GM18517 (cell line): ENCODE measurements at regions not wholly inside any gene's neighbourhood (a gene's known extent, or its start where the extent isn't known, plus 50 kb on each side); places are given as distances from the start of the nearest gene placed in this dataset.
"Not testable (repeated sequence)": the region's sequence is repeated elsewhere in the genome, so short reads cannot be mapped to it uniquely, and the experiment has no call there.

Experiments
- ATAC-seq: cut with Tn5 transposase; IDR thresholded peaks from one replicate; pipeline ENCODE4 v1.9.1; 2021; ENCODE audit warnings: mild to moderate bottlenecking, moderate library complexity; ENCODE audit not compliant: unreplicated experiment

DNA sequence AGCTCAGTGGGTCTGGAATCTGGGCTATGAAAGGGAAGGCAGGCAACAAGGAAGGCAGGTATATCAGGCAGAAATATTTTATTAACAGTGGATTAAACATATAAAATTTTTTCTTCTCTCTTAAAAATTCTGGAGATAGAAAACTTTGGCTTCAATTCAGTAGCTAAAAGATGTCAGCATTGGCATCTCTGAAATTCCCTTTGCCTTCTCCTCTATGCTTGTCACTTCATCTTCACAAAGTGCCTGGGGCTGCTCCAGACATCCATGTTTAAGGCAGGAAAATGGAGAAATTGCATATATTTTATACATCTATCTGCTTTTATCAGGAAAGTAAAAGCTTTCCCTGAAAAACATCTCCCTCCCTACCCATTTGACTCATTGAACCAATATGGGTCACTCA, 894.1 kb upstream of the API5 start:
- ATAC-seq: no peak

DNA sequence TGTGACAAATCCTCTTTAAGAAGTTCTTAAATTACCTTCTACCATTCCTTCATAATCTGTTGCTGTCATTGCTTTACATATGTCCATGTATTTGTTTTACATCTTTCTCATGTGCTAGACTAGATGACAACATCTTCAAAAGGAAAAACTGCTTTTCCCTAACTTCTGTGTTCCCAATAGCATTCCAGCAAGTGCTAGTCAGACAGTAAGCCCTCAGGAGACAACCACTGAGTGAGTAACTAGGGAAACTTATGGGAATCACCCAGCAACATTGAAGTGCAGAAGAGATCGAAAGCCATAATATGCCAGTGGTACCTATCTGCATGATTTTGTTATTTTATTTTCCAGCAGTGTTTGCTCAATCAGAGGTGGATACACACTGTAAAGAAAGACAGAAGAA, 889.7 kb upstream of the API5 start:
- ATAC-seq: no peak

DNA sequence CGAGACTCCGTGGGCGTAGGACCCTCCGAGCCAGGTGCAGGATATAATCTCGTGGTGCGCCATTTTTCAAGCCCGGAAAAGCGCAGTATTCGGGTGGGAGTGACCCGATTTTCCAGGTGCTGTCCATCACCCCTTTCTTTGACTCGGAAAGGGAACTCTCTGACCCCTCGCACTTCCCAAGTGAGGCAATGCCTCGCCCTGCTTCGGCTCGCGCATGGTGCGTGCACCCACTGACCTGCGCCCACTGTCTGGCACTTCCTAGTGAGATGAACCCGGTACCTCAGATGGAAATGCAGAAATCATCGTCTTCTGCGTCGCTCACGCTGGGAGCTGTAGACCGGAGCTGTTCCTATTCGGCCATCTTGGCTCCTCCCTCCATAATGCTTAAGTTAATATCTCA, 876.9 kb upstream of the API5 start:
- ATAC-seq: not testable (repeated sequence)

DNA sequence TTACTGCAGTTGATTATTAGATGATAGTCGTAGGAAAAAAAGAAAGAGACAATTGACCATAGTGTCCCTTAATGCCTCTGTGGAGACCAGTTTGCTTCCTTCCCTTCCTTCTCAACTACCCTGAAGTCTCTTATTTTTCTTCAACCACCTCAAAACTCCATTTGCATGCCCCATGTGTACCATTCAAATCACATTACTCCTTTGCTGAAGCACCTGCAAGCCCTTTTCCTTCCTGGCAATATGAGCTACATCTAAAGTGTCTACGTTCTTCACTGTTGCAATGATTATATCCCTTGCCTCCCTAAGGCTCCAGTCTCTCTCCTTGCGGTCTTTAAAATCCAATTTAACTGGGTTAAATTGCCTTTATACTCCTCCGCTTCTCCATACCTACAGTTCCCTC, 867.4 kb upstream of the API5 start:
- ATAC-seq: no peak

DNA sequence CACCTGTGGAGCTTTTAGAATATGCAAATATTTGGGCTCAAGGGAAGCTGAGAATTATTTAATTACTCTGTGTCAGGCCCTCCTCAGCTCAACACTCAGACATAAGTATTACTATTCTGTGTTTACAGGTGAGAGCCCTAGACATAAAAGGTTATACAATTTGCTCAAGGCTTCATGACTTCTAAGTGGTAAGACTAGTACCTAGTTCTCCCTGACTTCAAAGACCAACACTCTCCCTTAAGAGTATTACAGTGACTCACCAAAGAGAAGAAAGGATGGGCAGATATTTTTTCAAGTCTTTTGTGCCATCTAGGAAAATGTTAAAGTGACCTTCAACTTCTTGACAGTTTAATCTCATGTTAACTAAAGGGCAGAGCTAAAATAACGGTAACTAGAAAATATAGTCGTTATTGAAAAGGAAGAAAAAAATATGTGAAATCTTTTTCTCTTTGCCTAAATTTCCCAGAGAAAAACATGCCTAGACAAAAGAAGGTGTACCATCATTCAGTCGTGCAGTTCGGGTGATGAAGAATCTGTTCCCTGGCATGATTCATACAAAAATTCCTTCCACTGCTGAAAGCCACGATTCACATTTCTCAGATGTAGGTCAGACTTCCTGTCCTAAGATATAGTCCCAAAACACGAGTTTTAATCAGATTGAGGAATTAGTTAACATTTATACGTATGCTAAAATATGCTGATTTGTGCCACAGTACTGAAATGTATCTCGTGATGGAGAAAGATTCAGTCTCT, 849.1 kb upstream of the API5 start:
- no peak for ATAC-seq

DNA sequence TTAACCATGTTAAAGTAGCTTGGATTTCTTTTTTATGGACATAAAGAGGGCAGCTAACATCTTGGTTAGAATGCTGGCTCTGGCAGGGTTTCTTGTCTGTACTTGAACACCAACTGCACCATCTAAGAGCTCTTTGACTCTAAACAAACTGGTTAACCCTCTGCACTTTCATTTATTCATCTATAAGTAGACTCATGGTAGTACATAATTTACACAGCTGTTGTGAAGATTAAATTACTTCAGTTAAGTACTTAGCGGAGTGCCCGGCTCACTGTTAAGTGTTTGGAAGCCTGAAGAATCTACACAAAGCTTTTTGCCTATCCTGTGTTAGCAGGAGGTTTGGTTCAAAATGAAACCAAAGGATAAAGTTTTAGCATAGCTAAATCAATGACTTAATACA, 846.2 kb upstream of the API5 start:
- no peak for ATAC-seq

DNA sequence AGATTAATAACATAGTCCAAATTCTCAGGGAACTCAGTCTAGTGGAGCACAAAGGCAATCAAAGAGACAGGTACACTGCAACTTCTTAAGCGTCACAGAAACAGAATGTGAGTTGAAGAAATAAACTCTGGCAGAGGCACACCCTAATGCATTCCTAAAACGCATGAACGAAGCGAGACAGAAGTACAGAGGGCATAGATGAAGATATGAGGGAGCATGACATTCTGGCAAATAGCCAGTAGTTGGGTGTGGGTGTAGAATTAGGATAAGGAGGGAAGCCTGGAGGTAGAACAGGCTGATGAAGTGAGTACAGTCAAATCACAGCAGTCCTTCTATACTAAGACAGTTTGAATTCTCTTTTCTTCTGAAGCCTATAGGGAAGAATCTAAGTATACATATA, 838.7 kb upstream of the API5 start:
- ATAC-seq: no peak

DNA sequence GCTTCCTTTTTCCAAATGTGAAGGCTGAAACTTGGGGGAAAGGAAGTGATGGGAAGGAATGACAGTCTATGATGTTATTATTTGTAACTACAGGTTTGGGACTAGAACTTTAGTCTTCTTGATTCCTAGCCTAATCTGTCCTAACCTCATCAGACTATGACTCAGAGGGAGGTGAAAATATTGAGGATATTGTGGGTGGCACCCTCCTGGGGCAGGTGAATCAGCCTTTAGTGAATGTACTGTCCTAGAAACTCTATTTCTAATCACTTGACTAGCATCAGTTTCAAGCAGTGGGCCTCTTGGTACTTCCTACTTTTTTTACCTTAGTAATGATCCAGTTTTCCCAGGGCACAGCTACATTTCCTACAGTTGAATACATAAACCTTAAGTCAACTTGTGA, 829.0 kb upstream of the API5 start:
- no peak for ATAC-seq

DNA sequence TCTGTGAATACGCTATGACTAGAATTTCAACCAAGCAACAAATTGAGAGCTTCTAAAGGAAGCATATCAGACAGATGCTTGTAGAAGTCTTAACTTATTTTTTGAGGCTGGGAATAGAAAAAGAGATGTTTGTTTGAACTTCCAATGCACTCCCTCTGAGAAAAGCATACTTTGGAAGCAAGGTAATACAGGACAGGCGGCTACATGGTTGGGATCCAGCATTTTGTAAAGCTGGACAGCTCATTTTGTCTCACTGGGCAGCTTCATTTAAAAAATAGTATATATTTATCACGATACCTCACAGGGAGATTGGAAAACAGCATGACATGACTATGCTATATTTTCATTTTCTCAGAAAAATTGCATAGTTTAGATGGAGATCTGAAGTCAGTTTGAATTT, 821.3 kb upstream of the API5 start:
- no peak for ATAC-seq

DNA sequence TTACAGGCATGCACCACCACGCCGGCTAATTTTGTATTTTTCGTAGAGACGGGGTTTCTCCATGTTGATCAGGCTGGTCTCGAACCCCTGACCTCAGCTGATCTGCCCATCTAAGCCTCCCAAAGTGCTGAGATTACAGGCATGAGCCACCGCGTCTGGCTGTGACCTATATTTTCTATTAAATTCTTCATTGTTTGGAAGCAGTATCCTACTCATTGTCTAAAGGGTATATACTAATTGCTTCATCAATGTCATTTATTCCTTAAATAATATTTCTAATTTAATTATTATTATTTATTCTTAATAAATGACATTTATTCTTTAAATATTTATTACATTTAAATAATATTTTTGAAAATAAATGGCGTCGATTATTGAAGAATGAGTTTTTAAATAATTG, 817.3 kb upstream of the API5 start:
- ATAC-seq: no peak

DNA sequence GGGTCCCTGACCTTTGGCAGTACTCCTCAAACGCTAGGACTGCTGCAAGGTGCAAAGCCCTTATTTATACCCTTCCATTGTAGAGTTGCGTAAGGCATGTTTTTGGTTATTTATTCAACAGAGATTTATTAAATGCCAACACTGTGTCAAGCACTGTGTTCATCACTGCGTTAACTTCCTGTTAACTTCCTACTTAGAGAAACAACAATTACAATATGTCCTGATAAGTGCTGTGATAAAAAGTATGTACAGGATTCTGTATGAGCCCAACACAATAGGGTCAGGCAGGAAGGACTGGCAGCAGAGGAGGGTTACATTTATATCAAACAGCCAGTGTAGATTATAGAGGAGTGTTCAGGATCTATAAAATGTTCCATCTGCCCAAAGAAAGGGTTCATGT, 812.8 kb upstream of the API5 start:
- no peak for ATAC-seq

DNA sequence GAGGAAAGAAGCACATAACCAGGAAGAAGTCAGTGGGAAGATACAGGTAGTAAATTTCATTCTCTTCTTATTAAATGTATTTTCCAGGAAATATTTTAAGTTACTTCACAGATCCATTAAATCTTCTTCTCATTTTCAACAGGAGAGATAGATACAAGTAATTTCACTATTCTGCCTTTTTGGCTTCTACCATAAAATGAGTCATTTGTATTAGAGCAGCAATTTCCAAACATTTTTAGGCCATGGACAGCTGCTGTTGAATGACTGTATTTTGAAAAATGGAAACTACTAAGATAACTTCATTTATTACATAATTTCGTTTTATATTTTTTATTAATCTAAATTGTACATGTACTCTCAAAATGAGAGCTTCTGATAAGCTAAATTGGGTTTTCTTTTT, 809.6 kb upstream of the API5 start:
- no peak for ATAC-seq

DNA sequence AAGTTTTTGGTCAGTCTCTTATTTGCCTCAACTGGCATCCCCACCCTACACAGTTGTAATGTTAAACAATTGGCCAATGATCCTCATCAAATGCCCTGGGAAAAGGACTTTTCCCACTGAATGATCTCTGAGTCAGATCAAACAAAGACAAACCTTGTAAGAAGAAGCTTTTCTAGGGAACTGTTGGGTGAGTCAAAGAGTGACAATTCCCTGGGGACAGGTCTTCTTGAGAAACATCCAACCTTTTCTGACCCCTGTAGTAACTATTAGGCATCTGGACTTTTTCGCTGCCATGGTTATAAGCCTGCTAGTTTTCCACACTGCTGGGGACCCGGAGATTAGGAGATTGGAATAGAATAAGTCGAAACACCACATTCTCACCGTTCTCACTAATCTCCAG, 789.8 kb upstream of the API5 start:
- no peak for ATAC-seq

DNA sequence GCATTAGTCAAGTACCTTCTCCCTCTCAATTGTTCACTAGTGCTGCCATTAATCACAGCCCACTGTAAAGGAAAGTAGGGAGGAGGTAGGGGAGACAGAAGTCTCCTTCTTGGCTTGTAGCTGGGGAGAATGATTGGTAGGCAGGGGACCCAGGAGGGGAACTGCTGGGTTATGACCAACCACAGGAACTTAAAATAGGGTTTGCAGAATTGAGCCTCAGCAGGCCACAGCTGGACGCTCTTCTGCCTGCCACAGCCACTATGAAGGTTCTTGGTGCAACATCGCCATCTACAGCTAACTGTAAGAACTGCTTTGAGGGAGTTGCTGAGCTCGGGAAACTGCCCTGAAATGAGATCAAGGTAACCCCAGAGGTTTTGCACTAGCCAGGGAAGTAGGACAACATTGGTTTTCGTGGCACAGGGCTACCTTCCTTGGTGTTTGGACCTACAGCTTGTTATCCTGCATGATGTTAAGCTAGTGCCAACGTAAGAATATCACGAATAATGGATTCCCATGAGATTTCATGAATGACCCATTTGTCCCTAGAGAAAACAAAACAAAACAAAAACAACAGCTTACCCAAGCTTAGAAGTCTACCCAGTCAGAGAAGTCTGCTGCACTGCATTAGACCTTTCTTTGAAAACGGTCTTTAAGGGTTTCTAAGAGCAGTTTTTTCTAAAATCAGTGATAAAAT, 787.1 kb upstream of the API5 start:
- ATAC-seq: peak; percentile 99

DNA sequence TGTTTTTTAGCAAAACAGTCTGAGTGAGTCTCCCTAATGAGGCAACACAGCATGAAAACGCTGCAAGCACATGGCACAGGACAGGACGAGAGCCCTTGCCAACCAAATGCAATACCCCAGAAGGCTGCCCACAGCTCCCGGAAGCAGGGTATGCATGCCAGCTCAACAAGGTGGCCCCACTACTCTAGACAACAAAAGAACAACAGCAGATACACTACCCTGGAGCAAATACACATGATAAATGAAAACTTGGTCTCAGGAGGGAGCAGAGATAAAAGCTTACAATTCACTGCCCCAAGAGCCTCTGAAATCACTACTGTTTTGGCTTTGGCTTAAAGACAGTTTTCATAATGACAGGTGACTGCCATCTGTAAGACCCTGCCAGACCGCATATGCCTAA, 785.4 kb upstream of the API5 start:
- no peak for ATAC-seq

DNA sequence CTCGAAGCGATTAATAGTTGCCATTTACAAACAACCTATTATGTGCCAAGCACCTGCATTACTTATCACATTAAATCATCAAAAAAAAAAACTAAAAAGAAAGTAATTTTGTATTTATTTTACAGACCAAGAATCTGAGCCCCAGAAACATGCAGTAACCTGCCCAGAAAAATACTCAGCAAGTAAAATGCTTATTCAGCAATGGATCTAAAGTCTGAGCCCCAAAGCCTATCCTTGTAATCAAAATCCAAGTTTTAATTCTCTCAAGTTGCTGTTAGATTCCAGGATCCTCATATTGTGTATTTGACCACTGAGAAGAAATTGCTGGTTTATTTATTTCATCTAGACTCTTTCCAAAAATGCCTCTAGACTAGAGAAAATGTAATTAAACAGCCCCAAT, 783.3 kb upstream of the API5 start:
- no peak for ATAC-seq

DNA sequence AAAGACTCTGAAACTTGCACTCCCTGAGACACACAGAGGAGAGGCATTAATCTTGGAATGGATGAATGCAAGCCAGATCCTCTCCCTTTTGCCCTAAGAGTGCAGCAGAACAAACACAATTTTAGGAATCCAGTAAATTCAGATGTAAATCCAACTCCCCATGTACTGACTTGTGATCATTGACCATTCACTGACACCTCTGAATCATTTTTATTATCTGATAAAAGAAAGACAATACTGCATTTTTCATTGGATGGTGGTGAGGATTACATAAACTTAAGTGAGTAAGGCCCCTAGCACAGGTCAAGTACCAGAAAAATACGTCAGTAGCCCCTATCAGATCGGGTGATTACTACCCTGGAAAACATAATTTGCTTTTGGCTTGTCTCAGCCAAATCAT, 782.9 kb upstream of the API5 start:
- ATAC-seq: no peak

DNA sequence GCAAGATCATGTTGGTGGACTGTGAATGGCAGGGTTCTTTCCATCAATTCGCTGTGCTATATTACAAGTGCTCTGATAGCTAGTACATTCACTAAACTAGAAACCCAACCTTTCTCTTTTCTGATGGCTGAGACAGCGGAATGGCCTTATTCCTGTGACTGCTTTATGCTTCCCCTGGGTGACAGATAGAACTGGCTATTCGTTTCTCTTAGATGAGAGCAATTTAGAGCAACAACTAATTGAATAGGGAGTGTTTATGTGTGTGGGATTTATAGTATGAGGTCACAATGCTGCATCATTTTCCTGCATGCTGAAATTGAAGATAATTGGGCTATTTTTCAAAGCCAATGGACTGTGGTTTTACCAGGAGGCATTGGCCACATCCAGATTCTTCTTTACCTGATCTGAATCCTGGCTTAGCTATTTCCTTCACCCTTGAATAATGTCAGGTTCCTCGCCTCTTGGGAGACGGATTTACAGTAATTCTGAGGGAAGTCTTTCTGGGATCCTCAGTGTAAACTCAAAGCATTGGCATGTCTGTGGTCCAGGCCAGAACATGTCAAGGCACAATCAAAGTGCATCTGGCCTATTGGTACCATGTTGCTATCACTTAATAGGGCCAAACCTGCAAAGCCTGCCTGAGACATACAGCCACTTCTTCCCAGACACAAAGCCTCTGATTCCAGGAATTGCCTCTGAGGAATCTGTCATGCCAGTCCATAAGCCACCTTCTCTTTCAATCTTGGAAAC, 775.0 kb upstream of the API5 start:
- ATAC-seq: no peak

DNA sequence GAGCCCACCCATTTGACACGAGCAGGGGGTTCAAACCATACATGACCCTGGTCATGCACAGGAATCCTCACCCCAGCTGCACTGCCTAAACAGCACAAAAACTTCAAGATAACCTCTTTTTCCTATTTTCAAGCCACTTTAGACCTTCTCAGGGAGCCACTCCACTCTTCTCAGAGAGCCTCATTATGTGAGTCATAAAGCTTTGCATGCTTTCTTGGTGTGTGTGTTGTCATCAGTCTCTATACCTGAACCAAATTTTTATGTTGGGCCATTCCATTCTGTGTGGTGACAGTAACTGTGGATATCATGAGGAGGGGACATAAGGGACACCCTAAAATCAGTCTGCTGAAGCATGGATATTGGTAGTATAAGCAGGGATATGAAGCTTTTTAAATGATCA, 769.5 kb upstream of the API5 start:
- no peak for ATAC-seq

DNA sequence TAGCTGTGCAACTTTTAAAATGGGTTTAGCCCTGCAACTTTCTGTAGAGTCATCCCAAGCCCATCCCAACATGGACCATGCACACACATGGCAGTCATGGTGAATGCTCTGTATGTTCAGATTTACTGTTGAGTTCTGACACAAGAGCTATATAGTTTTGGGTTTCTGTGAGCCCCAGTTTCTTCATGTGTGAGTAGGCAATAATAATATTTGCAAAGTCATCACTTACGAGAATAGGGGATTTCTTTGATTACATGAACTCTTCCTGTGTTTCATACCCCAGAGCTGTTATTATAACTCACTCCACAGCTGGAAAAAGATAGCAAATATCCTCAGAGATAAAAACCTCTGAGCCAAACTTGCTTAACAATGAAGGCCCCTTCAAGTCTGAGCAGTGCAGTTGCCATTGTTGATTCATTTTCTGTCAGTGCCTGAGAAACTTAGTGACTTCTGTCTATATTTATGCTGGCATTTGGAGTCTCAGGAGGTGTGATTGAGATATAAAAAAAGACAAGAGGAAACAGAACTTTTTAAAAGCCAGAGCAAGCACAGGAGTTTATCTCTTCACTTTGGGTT, 767.9 kb upstream of the API5 start:
- ATAC-seq: no peak

DNA sequence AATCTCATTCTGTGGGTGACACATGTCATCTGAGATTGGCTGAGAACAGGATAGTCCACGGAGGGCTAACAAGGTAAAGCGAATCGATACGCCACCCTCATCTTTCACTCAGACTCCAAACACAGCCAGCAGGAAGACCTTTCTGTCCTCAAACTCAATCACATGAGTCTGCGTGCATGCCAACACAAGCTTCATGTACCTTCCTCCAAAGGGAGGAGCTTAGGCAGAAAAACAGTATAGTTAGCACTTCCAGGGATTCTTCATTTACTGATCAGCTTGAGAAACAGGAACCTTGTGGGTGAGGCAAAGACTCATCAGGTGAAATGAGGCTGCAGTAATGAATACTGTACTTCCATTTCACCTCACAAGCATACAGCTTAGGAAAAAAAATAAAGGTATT, 767.1 kb upstream of the API5 start:
- ATAC-seq: no peak

DNA sequence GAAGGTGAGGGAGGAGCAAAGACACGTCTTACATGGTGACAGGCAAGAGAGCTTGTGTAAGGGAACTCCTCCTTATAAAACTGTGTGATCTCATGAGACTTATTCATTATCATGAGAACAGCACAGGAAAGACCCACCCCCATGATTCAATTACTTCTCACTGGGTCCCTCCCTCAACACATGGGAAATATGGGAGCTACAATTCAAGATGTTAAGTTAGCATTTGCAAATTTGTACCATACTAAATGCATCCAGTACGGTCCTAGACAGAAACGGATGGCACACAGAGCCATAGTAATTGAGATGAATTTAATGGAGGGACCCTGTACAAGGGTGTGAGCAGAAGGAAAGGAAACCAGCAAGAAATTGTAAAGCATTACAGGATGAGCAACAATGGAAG, 765.8 kb upstream of the API5 start:
- ATAC-seq: no peak
